SJCRH30 (cell line): ENCODE measurements at regions not wholly inside any gene's neighbourhood (a gene's known extent, or its start where the extent isn't known, plus 50 kb on each side); places are given as distances from the start of the nearest gene placed in this dataset.

Source experiments
- DNase-seq, 2 experiments: peaks; one replicate each; pipeline ENCODE4 v3.0.0-alpha.2; 2015 to 2020
- H3K27ac ChIP-seq: fragments of 250-450 bp; sonication (Bioruptor Pico); 2 replicates; pipeline ENCODE4 v1.5.1; 2020; ENCODE audit warnings: mild to moderate bottlenecking, moderate library complexity
- H3K27me3 ChIP-seq: fragments of 250-450 bp; sonication (Bioruptor Pico); 2 replicates; pipeline ENCODE4 v1.5.1; 2020; ENCODE audit warnings: mild to moderate bottlenecking, moderate library complexity
- H3K36me3 ChIP-seq: fragments of 250-450 bp; sonication (Bioruptor Pico); 2 replicates; pipeline ENCODE4 v1.5.1; 2020; ENCODE audit warnings: mild to moderate bottlenecking, moderate library complexity
- H3K4me1 ChIP-seq: fragments of 250-450 bp; sonication (Bioruptor Pico); 2 replicates; pipeline ENCODE4 v1.5.1; 2020; ENCODE audit warnings: mild to moderate bottlenecking, moderate library complexity
- H3K4me3 ChIP-seq: fragments of 250-450 bp; sonication (Bioruptor Pico); 2 replicates; pipeline ENCODE4 v1.5.1; 2020; ENCODE audit warnings: mild to moderate bottlenecking, moderate library complexity
- H3K9me3 ChIP-seq: fragments of 250-450 bp; sonication (Bioruptor Pico); replicated peaks from 2 replicates; pipeline ENCODE4 v1.5.1; 2020; ENCODE audit warnings: mild to moderate bottlenecking, moderate library complexity

DNA sequence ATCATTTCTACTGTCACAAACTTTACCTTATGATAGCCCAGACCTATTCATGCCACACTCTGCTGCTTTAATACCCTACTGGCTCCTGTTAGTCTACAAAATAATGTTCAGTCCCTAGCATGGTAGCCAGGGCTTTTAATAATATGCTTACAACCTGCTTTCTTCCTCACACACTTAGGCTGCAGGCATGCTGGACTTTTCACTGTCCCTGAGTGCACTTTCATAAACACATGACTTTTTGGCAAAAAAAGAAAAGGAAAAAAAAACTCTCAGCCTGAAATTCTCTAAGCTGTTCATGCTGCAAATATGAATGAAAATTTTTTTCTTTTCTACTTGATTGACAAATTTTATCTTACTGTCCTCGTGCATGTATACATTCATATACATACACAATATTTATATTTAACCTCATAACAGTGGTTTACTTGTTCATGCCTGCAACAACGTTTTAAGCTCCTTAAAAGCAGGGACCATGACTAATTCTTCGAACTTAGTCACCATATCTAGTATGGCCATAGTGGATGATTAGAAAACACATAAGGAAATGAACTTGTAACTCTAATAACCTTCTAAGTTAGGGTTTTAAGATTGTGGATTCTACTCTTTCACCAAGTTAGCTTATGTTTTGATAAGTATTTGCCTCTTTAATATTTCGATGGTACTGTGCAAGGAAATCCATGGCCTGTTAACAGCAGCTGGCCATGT is 229.5 kb downstream of the SPCS3 start:
- Histone ChIP-seq H3K27ac (peak overlapping the region; percentile 99), H3K36me3 (no peaks in the 10 kb centered on the region), H3K4me3 (peak overlapping the region; percentile 20), H3K9me3 (no peaks in the 10 kb centered on the region), H3K4me1 (peaks cover 53% of the 10 kb centered on the region), H3K27me3 (no peaks in the 10 kb centered on the region)
- DNase-seq: peak; percentile 19 to 68

DNA sequence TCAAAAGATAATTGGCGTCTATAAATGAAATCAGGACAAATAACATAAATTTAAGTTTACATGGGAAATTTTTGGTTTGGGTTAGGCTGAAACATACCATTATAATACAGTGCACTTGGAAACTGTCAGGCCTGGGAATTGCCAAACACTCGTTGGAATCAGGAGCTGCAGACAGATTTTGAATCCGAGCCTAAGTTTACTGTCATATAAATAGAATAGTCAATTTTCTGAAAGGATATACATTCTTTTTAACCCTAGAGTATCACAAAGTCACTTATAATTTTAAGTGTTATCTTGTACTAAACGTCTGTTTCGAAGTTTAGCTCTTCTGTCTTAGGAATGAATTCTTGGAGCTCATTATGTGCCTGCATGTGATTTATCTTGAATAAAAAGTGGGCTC is 234.1 kb downstream of the VEGFC start:
- Histone ChIP-seq H3K36me3 (no peaks in the 10 kb centered on the region), H3K9me3 (no peaks in the 10 kb centered on the region), H3K4me1 (no peaks in the 10 kb centered on the region), H3K4me3 (no peak overlapping the region), H3K27me3 (no peaks in the 10 kb centered on the region), H3K27ac (no peak overlapping the region)
- DNase-seq: no peak

DNA sequence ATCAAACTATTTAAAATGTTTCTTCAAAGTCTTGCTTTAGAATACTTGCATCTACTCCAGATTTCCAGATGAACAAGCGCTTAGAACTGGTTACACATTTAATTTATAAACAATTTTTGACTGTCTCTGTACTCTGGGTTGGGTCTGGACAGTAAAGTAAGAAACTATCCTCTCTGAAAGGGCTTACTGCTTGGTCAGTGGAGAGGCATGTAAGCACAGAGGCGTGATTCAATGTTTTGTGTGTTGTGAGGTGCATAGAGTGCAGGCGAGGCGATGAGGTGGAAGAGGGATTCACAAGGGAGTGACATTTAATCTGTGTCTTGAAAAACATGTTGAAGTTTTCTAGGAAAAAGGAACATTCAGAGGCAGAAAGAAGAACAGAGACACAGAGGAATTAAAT is 231.4 kb downstream of the VEGFC start:
- no peak for DNase-seq

DNA sequence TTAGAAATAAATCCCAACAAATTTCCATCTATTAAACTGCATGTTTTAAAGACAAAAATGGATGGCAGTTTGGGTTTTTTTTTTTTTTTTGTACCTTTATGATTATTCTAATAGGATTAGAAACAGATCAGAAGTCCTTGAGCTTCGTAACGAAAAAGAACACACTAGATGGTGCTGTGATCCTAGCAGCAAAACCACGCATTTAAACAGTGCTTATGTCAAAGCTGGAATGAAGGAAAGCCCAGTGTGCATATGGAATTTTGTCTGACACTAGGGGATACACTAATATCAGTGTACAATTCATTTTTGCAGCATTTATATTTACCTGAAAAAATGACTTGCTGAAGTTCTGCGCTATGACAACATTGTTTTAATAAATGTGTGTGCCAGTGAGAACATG is 229.1 kb downstream of the VEGFC start:
- Histone ChIP-seq H3K27me3 (no peaks in the 10 kb centered on the region), H3K4me1 (no peaks in the 10 kb centered on the region), H3K36me3 (no peaks in the 10 kb centered on the region), H3K4me3 (no peak overlapping the region), H3K9me3 (no peaks in the 10 kb centered on the region), H3K27ac (no peak overlapping the region)
- DNase-seq: peak in 1 of 2 experiments; percentile 7

More for the DNA sequence above, 231.4 kb downstream of the VEGFC start:
- Histone ChIP-seq H3K4me3 (no peak overlapping the region), H3K9me3 (no peaks in the 10 kb centered on the region), H3K27me3 (no peaks in the 10 kb centered on the region), H3K27ac (no peak overlapping the region), H3K4me1 (no peaks in the 10 kb centered on the region), H3K36me3 (no peaks in the 10 kb centered on the region)

DNA sequence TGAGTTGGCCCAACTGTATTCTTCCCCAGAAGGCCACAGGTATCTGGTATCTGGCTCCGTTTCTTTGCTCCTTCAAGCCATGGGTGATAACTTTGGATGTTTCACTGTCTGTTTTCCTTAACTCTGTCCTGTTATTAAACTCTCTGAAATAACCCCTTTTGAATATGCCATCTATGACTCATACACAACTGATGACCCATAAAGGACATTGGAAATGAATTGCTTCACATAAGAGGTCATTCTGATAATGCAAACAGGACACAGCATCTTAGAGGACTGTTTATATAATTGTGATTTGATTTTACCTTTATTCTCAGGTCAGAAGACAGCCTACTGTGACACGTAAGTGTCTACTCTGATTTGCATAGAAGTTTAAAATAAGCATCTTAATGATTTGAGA is 227.7 kb downstream of the VEGFC start:
- no peaks in the 10 kb centered on the region for H3K4me1 ChIP-seq
- no peak for DNase-seq

DNA sequence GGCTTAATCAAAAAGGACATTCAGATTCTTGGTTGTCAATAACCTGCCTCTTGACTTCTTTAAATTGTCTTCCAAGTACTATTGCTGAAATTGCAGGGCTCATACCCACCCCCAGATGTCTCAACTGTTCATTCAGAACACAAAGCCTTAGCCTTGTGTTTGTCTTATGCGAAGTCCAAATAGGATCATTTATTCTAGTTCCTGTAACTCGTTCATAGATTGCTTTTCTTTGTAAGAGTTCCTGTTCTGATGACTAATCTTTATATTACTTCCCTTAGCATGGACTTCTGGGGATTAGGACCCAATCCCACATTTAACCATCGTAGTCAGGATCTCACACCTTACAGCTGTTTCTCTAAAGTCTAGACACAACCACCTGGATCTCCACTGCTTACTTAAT is 226.0 kb downstream of the VEGFC start:
- H3K4me3 ChIP-seq: no peak overlapping the region
- no peak overlapping the region for H3K27ac ChIP-seq
- H3K27me3 ChIP-seq: no peaks in the 10 kb centered on the region
- H3K4me1 ChIP-seq: no peaks in the 10 kb centered on the region
- no peak for DNase-seq
- no peaks in the 10 kb centered on the region for H3K36me3 ChIP-seq
- H3K9me3 ChIP-seq: no peaks in the 10 kb centered on the region

More for the DNA sequence above, 227.7 kb downstream of the VEGFC start:
- H3K4me3 ChIP-seq: no peak overlapping the region
- H3K27ac ChIP-seq: no peak overlapping the region
- H3K36me3 ChIP-seq: no peaks in the 10 kb centered on the region
- H3K9me3 ChIP-seq: no peaks in the 10 kb centered on the region
- H3K27me3 ChIP-seq: no peaks in the 10 kb centered on the region

DNA sequence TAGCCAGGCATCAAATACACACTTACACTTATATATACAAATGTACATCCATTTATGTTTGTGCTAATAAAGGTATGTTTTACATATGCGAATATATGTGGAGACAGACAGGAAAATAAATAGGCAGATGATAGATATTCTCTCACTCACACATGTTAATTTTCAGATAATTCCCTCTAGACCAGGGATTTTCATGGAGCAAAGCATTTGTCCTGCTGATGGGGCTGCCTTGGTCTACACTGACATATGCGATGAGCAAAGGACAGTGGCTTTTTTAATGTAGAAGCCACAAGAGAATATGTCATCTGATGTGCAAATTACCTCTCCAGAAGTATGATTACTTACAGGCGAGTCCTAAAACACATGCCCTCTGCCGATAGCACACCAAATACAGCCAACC is 224.5 kb downstream of the VEGFC start:
- DNase-seq: no peak
- H3K27me3 ChIP-seq: no peaks in the 10 kb centered on the region

DNA sequence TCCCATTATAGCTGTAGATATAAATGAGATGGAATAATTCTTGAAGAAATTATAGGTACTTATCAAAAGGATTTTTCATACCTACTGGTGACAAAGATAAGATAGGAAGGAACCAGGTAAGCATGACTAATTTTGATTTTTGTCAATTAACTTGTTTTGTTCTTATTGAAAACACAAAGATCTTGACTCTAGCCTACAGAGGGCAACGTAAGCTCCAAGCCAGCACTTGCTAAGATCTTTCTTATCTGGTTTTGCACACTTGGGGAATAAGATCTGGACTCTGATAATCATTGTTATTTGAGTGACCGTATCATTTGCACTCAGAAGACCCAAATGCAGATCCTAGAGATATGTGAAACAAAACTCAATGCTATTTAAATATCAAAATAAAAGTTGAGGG is 223.4 kb downstream of the VEGFC start:
- Histone ChIP-seq H3K27ac (no peak overlapping the region), H3K4me3 (no peak overlapping the region), H3K9me3 (no peaks in the 10 kb centered on the region), H3K4me1 (no peaks in the 10 kb centered on the region), H3K27me3 (no peaks in the 10 kb centered on the region), H3K36me3 (no peaks in the 10 kb centered on the region)
- no peak for DNase-seq

More for the DNA sequence above, 224.5 kb downstream of the VEGFC start:
- no peak overlapping the region for H3K4me3 ChIP-seq
- H3K36me3 ChIP-seq: no peaks in the 10 kb centered on the region
- H3K9me3 ChIP-seq: no peaks in the 10 kb centered on the region
- no peak overlapping the region for H3K27ac ChIP-seq
- no peaks in the 10 kb centered on the region for H3K4me1 ChIP-seq

DNA sequence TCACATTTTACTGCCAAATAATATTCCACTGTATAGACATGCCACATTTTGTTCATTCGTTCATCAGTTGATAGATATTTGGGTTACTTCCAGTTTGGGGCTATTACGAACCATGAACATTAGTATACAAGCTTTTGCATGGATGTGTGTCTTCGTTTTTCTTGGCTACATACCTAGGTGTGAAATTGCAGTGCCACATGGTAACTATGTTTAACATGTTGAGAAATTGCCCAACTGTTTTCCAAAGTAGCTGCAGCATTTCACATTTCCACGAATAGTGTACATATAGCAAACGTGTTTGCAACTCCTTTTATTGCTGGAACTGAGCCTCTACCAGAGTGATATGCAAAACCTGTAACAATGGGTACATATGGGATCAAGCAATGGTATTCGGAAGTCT is 221.5 kb downstream of the VEGFC start:
- DNase-seq: no peak
- Histone ChIP-seq H3K36me3 (no peaks in the 10 kb centered on the region), H3K27me3 (no peaks in the 10 kb centered on the region), H3K4me3 (no peak overlapping the region), H3K27ac (no peak overlapping the region), H3K4me1 (no peaks in the 10 kb centered on the region), H3K9me3 (no peaks in the 10 kb centered on the region)

DNA sequence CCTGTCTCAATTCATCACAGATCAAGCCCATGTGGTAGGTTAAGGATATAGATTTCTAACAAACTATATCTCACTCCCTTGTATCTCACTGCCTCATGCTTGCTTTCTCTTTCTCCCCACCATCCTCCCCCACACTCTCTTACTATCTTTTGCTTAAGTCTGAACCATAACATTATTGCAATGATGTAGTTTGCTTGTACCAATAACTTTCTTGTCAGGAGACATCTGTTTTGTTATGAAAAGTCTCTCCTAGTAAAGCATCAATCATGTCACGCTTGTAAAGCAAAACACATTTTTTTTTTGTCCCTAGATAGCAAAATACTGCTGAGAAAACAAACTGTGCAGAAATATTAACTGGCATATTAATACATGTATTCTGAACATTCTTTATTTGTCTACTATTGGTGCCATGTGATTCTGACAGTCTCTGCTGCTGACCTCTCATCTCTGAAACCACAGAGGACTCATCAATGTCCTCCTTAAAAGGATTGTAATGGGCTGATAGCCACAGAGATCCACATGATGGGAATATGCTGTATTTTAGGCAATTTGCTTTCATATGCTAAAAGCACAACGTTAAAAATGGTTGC is 217.5 kb downstream of the VEGFC start:
- DNase-seq: no peak
- Histone ChIP-seq H3K36me3 (no peaks in the 10 kb centered on the region), H3K4me1 (peaks cover 6% of the 10 kb centered on the region; the same call in 1 of the 2 replicates), H3K27me3 (no peaks in the 10 kb centered on the region), H3K27ac (no peak overlapping the region), H3K4me3 (no peak overlapping the region), H3K9me3 (no peaks in the 10 kb centered on the region)

DNA sequence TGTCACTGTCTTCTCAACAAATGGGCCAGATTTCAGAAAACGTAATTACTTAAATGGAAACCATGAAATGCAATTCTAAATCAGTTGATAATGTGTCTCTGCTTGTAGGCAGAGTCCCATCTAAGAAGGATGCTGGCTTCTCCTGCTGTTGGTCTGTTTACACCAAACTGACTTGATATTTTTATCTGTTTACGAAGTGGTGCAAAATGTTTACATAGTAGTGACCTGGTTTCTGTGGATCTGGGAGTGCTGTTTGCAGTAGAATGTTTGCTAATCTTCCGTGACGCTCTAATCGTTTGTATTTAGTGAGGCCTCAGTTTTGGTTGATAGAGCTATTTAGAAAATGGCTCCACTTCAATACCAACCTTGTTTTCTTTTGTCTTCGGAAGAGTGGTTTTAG is 213.5 kb downstream of the VEGFC start:
- peak overlapping the region; percentile 56 for H3K27ac ChIP-seq
- no peak overlapping the region for H3K4me3 ChIP-seq
- H3K36me3 ChIP-seq: no peaks in the 10 kb centered on the region
- no peaks in the 10 kb centered on the region for H3K9me3 ChIP-seq
- DNase-seq: peak; percentile 7 to 44
- H3K27me3 ChIP-seq: no peaks in the 10 kb centered on the region
- H3K4me1 ChIP-seq: peaks cover 6% of the 10 kb centered on the region; the same call in 1 of the 2 replicates

DNA sequence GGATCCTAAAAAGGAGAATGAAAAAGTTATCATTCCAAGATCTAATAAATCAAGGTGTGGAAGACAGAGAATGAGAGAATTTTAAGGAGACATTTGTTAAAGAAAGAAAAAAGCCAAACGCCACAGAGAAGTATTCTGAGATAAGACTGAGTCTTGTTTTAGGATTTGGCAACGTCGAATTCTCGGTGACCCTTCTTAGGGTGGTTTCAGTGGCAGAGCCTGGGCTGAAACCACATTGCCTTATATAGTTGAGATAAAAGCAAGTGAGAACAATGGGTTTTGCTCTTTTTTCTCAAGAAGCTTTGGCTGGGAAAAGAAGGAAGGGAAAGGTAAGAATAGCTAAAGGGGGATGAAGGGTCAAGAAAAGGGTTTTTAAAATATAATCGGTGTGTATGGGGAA is 209.4 kb downstream of the VEGFC start:
- Histone ChIP-seq H3K4me3 (no peak overlapping the region), H3K4me1 (peaks cover 6% of the 10 kb centered on the region; the same call in 1 of the 2 replicates), H3K27ac (no peak overlapping the region), H3K27me3 (no peaks in the 10 kb centered on the region), H3K9me3 (no peaks in the 10 kb centered on the region), H3K36me3 (no peaks in the 10 kb centered on the region)
- no peak for DNase-seq

DNA sequence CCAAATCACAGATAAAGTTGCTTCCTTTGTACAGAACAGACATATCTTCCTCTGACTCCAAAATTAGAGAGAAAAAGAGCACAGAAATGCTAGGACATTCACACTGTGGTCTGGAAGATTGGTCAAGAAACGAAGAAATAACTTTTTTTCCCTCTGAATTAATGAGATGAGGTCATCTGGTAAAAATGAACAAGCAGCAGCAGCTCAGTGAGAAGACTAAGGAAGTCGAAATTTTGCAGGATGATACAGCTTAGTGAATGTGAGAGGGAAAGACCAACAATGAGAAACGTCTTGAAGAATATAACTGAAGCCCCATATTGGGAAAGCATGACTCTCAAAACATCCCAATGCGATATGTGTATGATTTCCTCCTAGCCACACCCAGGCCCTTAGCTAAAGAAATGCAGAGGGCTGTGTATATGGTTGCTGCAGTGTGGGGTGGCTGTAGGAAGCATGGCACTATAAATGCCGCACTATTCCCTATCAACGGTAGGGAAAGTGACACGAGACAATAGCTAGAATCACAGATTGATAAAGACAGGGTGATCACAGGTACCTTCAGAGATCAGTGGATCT is 208.6 kb downstream of the VEGFC start:
- no peak overlapping the region for H3K4me3 ChIP-seq
- no peaks in the 10 kb centered on the region for H3K9me3 ChIP-seq
- no peak overlapping the region for H3K27ac ChIP-seq
- H3K36me3 ChIP-seq: no peaks in the 10 kb centered on the region
- DNase-seq: no peak
- H3K27me3 ChIP-seq: no peaks in the 10 kb centered on the region
- H3K4me1 ChIP-seq: peaks cover 1% of the 10 kb centered on the region; the same call in 1 of the 2 replicates

DNA sequence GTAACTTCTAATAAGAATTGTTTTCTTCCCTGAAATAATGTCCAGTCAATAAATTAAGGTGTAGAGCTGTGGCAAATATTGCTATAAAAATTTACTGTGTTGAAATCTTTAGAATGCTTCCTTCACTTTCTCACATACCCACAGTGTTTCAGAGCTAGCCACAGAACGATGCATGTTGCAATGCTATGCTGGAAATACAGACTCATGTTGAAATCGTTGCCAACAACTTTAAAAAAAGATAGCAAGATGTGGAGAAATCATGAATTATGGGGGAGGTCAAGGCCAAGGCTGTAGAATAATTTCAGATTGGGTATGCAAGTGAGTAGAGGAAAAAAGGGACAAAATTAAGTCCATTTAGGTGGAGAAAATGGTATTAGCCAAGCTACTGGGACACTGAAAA is 204.8 kb downstream of the VEGFC start:
- no peak overlapping the region for H3K4me3 ChIP-seq
- DNase-seq: no peak
- no peaks in the 10 kb centered on the region for H3K4me1 ChIP-seq
- no peaks in the 10 kb centered on the region for H3K36me3 ChIP-seq
- no peaks in the 10 kb centered on the region for H3K9me3 ChIP-seq
- no peak overlapping the region for H3K27ac ChIP-seq
- no peaks in the 10 kb centered on the region for H3K27me3 ChIP-seq

DNA sequence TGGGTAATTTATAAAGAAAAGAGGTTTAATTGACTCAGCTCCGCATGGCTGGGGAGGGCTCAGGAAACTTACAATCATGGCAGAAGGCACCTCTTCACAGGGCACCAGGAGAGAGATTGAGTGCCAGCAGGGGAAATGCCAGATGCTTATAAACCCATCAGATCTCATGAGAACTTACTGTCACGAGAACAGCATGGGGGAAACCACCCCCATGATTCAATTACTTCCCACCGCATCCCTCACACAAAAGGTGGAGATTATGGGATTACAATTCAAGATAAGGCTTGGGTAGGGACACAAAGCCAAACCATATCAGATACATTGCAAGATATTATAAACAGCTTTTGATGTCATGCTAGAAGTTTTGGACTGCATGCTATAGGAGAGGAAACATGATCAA is 204.3 kb downstream of the VEGFC start:
- no peaks in the 10 kb centered on the region for H3K4me1 ChIP-seq
- no peaks in the 10 kb centered on the region for H3K9me3 ChIP-seq
- H3K27ac ChIP-seq: no peak overlapping the region
- no peaks in the 10 kb centered on the region for H3K27me3 ChIP-seq
- no peak for DNase-seq
- H3K36me3 ChIP-seq: no peaks in the 10 kb centered on the region
- H3K4me3 ChIP-seq: no peak overlapping the region
